ENCODE measurements at regions not wholly inside any gene's neighbourhood (a gene's known extent, or its start where the extent isn't known, plus 50 kb on each side); places are given as distances from the start of the nearest gene placed in this dataset.

- H3K27me3 ChIP-seq (ENCODE audit: insufficient read depth, low read length), result no peaks in the 10 kb centered on the region
- no CpG with 5 or more reads among the region's 5 CpGs for WGBS (ENCODE audit: extremely low coverage, insufficient coverage, insufficient read length)
- no peak for DNase-seq
- no peaks in the 10 kb centered on the region for H3K36me3 ChIP-seq (ENCODE audit: control insufficient read depth in 1 of 2, insufficient read depth in 2 of 2, low read length in 2 of 2)
- no peak overlapping the region for H3K27ac ChIP-seq (ENCODE audit: low read depth, low read length)
- no peak overlapping the region for H2BK12ac ChIP-seq (ENCODE audit: low read length)
- no peak overlapping the region for H4K8ac ChIP-seq (ENCODE audit: low read depth, low read length)
- no peak overlapping the region for H2BK5ac ChIP-seq (ENCODE audit: low read depth, low read length, poor library complexity)
- peaks cover 0 to 5% of the 10 kb centered on the region in 2 experiments for H3K4me1 ChIP-seq (ENCODE audit: control insufficient read depth in 1 of 2, insufficient read depth in 2 of 2, low read length in 2 of 2)
- H3K9me3 ChIP-seq (ENCODE audit: insufficient read depth, low read depth, low read length), result no peaks in the 10 kb centered on the region
- H4K12ac ChIP-seq (ENCODE audit: low read depth, low read length), result no peak overlapping the region
- H3K4ac ChIP-seq (ENCODE audit: low read depth, low read length), result no peak overlapping the region
- H3K9ac ChIP-seq (ENCODE audit: low read length), result no peak overlapping the region
- no peak overlapping the region for H4K91ac ChIP-seq (ENCODE audit: low read depth, low read length)
- no peak overlapping the region for H3K4me3 ChIP-seq (ENCODE audit: low read depth, low read length)
- peaks cover 3% of the 10 kb centered on the region for H3K79me1 ChIP-seq (ENCODE audit: low read length)
- no peak overlapping the region for H2AK5ac ChIP-seq (ENCODE audit: low read length)
- H2BK120ac ChIP-seq (ENCODE audit: insufficient read depth, low read length, poor library complexity), result no peak overlapping the region
- H3K18ac ChIP-seq (ENCODE audit: low read length), result no peak overlapping the region
- no peak overlapping the region for H3K14ac ChIP-seq (ENCODE audit: low read length)
- H3K23ac ChIP-seq (ENCODE audit: low read length), result no peak overlapping the region
- H3K79me2 ChIP-seq (ENCODE audit: control insufficient read depth, insufficient read depth, low read length, poor library complexity), result no peaks in the 10 kb centered on the region
- H3K4me2 ChIP-seq (ENCODE audit: low read length), result no peak overlapping the region
- no peak overlapping the region for H2AFZ ChIP-seq (ENCODE audit: insufficient read depth, low read length, poor library complexity)
These were observed 147.5 kb upstream of the TCF21 start for GRCh38 chr6:133741375-133741861.

GRCh38 chr6:133743621-133744020 lies 145.3 kb upstream of the TCF21 start:
- H3K79me2 ChIP-seq (ENCODE audit: control insufficient read depth, insufficient read depth, low read length, poor library complexity), result no peaks in the 10 kb centered on the region
- no peak overlapping the region for H2AK5ac ChIP-seq (ENCODE audit: low read length)
- no CpG with 5 or more reads among the region's 2 CpGs for WGBS (ENCODE audit: extremely low coverage, insufficient coverage, insufficient read length)

GRCh38 chr6:133746417-133746770 lies 142.5 kb upstream of the TCF21 start:
- H3K23ac ChIP-seq (ENCODE audit: low read length), result no peak overlapping the region
- no peak overlapping the region for H2BK5ac ChIP-seq (ENCODE audit: low read depth, low read length, poor library complexity)
- H3K14ac ChIP-seq (ENCODE audit: low read length), result no peak overlapping the region
- H3K79me1 ChIP-seq (ENCODE audit: low read length), result peaks cover 3% of the 10 kb centered on the region
- H2BK12ac ChIP-seq (ENCODE audit: low read length), result no peak overlapping the region
- no peak overlapping the region for H4K12ac ChIP-seq (ENCODE audit: low read depth, low read length)
- H3K4ac ChIP-seq (ENCODE audit: low read depth, low read length), result no peak overlapping the region
- no peak overlapping the region for H3K4me2 ChIP-seq (ENCODE audit: low read length)
- no peaks in the 10 kb centered on the region for H3K79me2 ChIP-seq (ENCODE audit: control insufficient read depth, insufficient read depth, low read length, poor library complexity)
- H3K4me3 ChIP-seq (ENCODE audit: low read depth, low read length), result no peak overlapping the region
- no peak overlapping the region for H3K18ac ChIP-seq (ENCODE audit: low read length)
- no peaks in the 10 kb centered on the region for H3K27me3 ChIP-seq (ENCODE audit: insufficient read depth, low read length)
- H3K9me3 ChIP-seq (ENCODE audit: insufficient read depth, low read depth, low read length), result no peaks in the 10 kb centered on the region
- no CpG with 5 or more reads among the region's 3 CpGs for WGBS (ENCODE audit: extremely low coverage, insufficient coverage, insufficient read length)
- no peak overlapping the region for H2AK5ac ChIP-seq (ENCODE audit: low read length)
- H3K27ac ChIP-seq (ENCODE audit: low read depth, low read length), result no peak overlapping the region
- no peak overlapping the region for H4K91ac ChIP-seq (ENCODE audit: low read depth, low read length)
- peaks cover 0 to 4% of the 10 kb centered on the region in 2 experiments for H3K4me1 ChIP-seq (ENCODE audit: control insufficient read depth in 1 of 2, insufficient read depth in 2 of 2, low read length in 2 of 2)
- H3K36me3 ChIP-seq (ENCODE audit: control insufficient read depth in 1 of 2, insufficient read depth in 2 of 2, low read length in 2 of 2), result no peaks in the 10 kb centered on the region
- H2BK120ac ChIP-seq (ENCODE audit: insufficient read depth, low read length, poor library complexity), result no peak overlapping the region
- H3K9ac ChIP-seq (ENCODE audit: low read length), result no peak overlapping the region
- DNase-seq, result peak; percentile 28 to 77
- H2AFZ ChIP-seq (ENCODE audit: insufficient read depth, low read length, poor library complexity), result no peak overlapping the region
- no peak overlapping the region for H4K8ac ChIP-seq (ENCODE audit: low read depth, low read length)

More at GRCh38 chr6:133743621-133744020, 145.3 kb upstream of the TCF21 start:
- Histone ChIP-seq H3K9me3 (ENCODE audit: insufficient read depth, low read depth, low read length) (no peaks in the 10 kb centered on the region), H3K27me3 (ENCODE audit: insufficient read depth, low read length) (no peaks in the 10 kb centered on the region), H3K4me3 (ENCODE audit: low read depth, low read length) (no peak overlapping the region), H3K27ac (ENCODE audit: low read depth, low read length) (no peak overlapping the region), H3K4me1 (ENCODE audit: control insufficient read depth in 1 of 2, insufficient read depth in 2 of 2, low read length in 2 of 2) (peaks cover 0 to 5% of the 10 kb centered on the region in 2 experiments), H4K12ac (ENCODE audit: low read depth, low read length) (no peak overlapping the region), H3K36me3 (ENCODE audit: control insufficient read depth in 1 of 2, insufficient read depth in 2 of 2, low read length in 2 of 2) (no peaks in the 10 kb centered on the region), H3K4me2 (ENCODE audit: low read length) (no peak overlapping the region), H3K23ac (ENCODE audit: low read length) (no peak overlapping the region), H3K18ac (ENCODE audit: low read length) (no peak overlapping the region), H4K91ac (ENCODE audit: low read depth, low read length) (no peak overlapping the region), H3K79me1 (ENCODE audit: low read length) (peaks cover 3% of the 10 kb centered on the region), H2AFZ (ENCODE audit: insufficient read depth, low read length, poor library complexity) (no peak overlapping the region), H3K14ac (ENCODE audit: low read length) (no peak overlapping the region), H2BK5ac (ENCODE audit: low read depth, low read length, poor library complexity) (no peak overlapping the region), H3K9ac (ENCODE audit: low read length) (no peak overlapping the region), H4K8ac (ENCODE audit: low read depth, low read length) (no peak overlapping the region), H2BK12ac (ENCODE audit: low read length) (no peak overlapping the region), H3K4ac (ENCODE audit: low read depth, low read length) (no peak overlapping the region), H2BK120ac (ENCODE audit: insufficient read depth, low read length, poor library complexity) (no peak overlapping the region)
- no peak for DNase-seq

- Histone ChIP-seq H3K27me3 (ENCODE audit: insufficient read depth, low read length) (no peaks in the 10 kb centered on the region), H2AK5ac (ENCODE audit: low read length) (no peak overlapping the region), H3K4me3 (ENCODE audit: low read depth, low read length) (no peak overlapping the region), H2BK120ac (ENCODE audit: insufficient read depth, low read length, poor library complexity) (no peak overlapping the region), H4K8ac (ENCODE audit: low read depth, low read length) (no peak overlapping the region), H3K18ac (ENCODE audit: low read length) (no peak overlapping the region), H3K9me3 (ENCODE audit: insufficient read depth, low read depth, low read length) (no peaks in the 10 kb centered on the region), H2AFZ (ENCODE audit: insufficient read depth, low read length, poor library complexity) (no peak overlapping the region), H3K4me1 (ENCODE audit: control insufficient read depth in 1 of 2, insufficient read depth in 2 of 2, low read length in 2 of 2) (peaks cover 0 to 2% of the 10 kb centered on the region in 2 experiments), H4K12ac (ENCODE audit: low read depth, low read length) (no peak overlapping the region), H3K14ac (ENCODE audit: low read length) (no peak overlapping the region), H3K23ac (ENCODE audit: low read length) (no peak overlapping the region), H4K91ac (ENCODE audit: low read depth, low read length) (no peak overlapping the region), H2BK5ac (ENCODE audit: low read depth, low read length, poor library complexity) (no peak overlapping the region), H2BK12ac (ENCODE audit: low read length) (no peak overlapping the region), H3K27ac (ENCODE audit: low read depth, low read length) (no peak overlapping the region), H3K4ac (ENCODE audit: low read depth, low read length) (no peak overlapping the region), H3K36me3 (ENCODE audit: control insufficient read depth in 1 of 2, insufficient read depth in 2 of 2, low read length in 2 of 2) (no peaks in the 10 kb centered on the region), H3K79me2 (ENCODE audit: control insufficient read depth, insufficient read depth, low read length, poor library complexity) (no peaks in the 10 kb centered on the region), H3K4me2 (ENCODE audit: low read length) (no peak overlapping the region), H3K79me1 (ENCODE audit: low read length) (peaks cover 3% of the 10 kb centered on the region), H3K9ac (ENCODE audit: low read length) (no peak overlapping the region)
- no CpG with 5 or more reads among the region's 3 CpGs for WGBS (ENCODE audit: extremely low coverage, insufficient coverage, insufficient read length)
- no peak for DNase-seq
These were observed 140.3 kb upstream of the TCF21 start for GRCh38 chr6:133748628-133749027.
